ENCODE measurements at regions not wholly inside any gene's neighbourhood (a gene's known extent, or its start where the extent isn't known, plus 50 kb on each side); places are given as distances from the start of the nearest gene placed in this dataset.

GRCh38 chr2:103875131-103875530 is 978.8 kb upstream of the POU3F3 start:
- no peak for DNase-seq (ENCODE audit: low read depth)
- no peak overlapping the region for H3K4me3 ChIP-seq (ENCODE audit: low read length)
- no peaks in the 10 kb centered on the region for H3K27me3 ChIP-seq (replicated peaks; ENCODE audit: control insufficient read depth, insufficient read depth, low read length)
- no peak overlapping the region for H3K9ac ChIP-seq (ENCODE audit: low read length)
- H3K9me3 ChIP-seq (ENCODE audit: control insufficient read depth, low read length), result no peaks in the 10 kb centered on the region
- H3K4me1 ChIP-seq (ENCODE audit: control insufficient read depth, insufficient read depth, low read length), result no peaks in the 10 kb centered on the region
- no peaks in the 10 kb centered on the region for H3K36me3 ChIP-seq (ENCODE audit: control insufficient read depth, insufficient read depth, low read length, severe bottlenecking)

- H3K4me3 ChIP-seq (ENCODE audit: low read length), result no peak overlapping the region
- no peaks in the 10 kb centered on the region for H3K36me3 ChIP-seq (ENCODE audit: control insufficient read depth, insufficient read depth, low read length, severe bottlenecking)
- no peak overlapping the region for H3K9ac ChIP-seq (ENCODE audit: low read length)
- DNase-seq (ENCODE audit: low read depth), result no peak
- no peaks in the 10 kb centered on the region for H3K4me1 ChIP-seq (ENCODE audit: control insufficient read depth, insufficient read depth, low read length)
- no peaks in the 10 kb centered on the region for H3K27me3 ChIP-seq (replicated peaks; ENCODE audit: control insufficient read depth, insufficient read depth, low read length)
- no peaks in the 10 kb centered on the region for H3K9me3 ChIP-seq (ENCODE audit: control insufficient read depth, low read length)
These were observed 978.4 kb upstream of the POU3F3 start for GRCh38 chr2:103875531-103875930.

GRCh38 chr2:103876611-103877010 is 977.3 kb upstream of the POU3F3 start:
- Histone ChIP-seq H3K9ac (ENCODE audit: low read length) (no peak overlapping the region), H3K36me3 (ENCODE audit: control insufficient read depth, insufficient read depth, low read length, severe bottlenecking) (no peaks in the 10 kb centered on the region), H3K4me3 (ENCODE audit: low read length) (no peak overlapping the region), H3K27me3 (replicated peaks; ENCODE audit: control insufficient read depth, insufficient read depth, low read length) (no peaks in the 10 kb centered on the region), H3K4me1 (ENCODE audit: control insufficient read depth, insufficient read depth, low read length) (no peaks in the 10 kb centered on the region), H3K9me3 (ENCODE audit: control insufficient read depth, low read length) (no peaks in the 10 kb centered on the region)
- no peak for DNase-seq (ENCODE audit: low read depth)

- no peak overlapping the region for H3K4me3 ChIP-seq (ENCODE audit: low read length)
- no peaks in the 10 kb centered on the region for H3K4me1 ChIP-seq (ENCODE audit: control insufficient read depth, insufficient read depth, low read length)
- H3K9ac ChIP-seq (ENCODE audit: low read length), result no peak overlapping the region
- H3K27me3 ChIP-seq (replicated peaks; ENCODE audit: control insufficient read depth, insufficient read depth, low read length), result no peaks in the 10 kb centered on the region
- DNase-seq (ENCODE audit: low read depth), result no peak
- H3K36me3 ChIP-seq (ENCODE audit: control insufficient read depth, insufficient read depth, low read length, severe bottlenecking), result no peaks in the 10 kb centered on the region
- H3K9me3 ChIP-seq (ENCODE audit: control insufficient read depth, low read length), result no peaks in the 10 kb centered on the region
These were observed 974.8 kb upstream of the POU3F3 start for GRCh38 chr2:103879101-103879500.

- no peaks in the 10 kb centered on the region for H3K4me1 ChIP-seq (ENCODE audit: control insufficient read depth, insufficient read depth, low read length)
These were observed 973.7 kb upstream of the POU3F3 start for GRCh38 chr2:103880081-103880834.

GRCh38 chr2:103887625-103888024 is 966.3 kb upstream of the POU3F3 start:
- H3K4me3 ChIP-seq (ENCODE audit: low read length), result no peak overlapping the region
- DNase-seq (ENCODE audit: low read depth), result no peak
- no peaks in the 10 kb centered on the region for H3K4me1 ChIP-seq (ENCODE audit: control insufficient read depth, insufficient read depth, low read length)
- no peaks in the 10 kb centered on the region for H3K36me3 ChIP-seq (ENCODE audit: control insufficient read depth, insufficient read depth, low read length, severe bottlenecking)
- H3K9ac ChIP-seq (ENCODE audit: low read length), result no peak overlapping the region
- H3K27me3 ChIP-seq (replicated peaks; ENCODE audit: control insufficient read depth, insufficient read depth, low read length), result no peaks in the 10 kb centered on the region
- no peaks in the 10 kb centered on the region for H3K9me3 ChIP-seq (ENCODE audit: control insufficient read depth, low read length)

More at GRCh38 chr2:103880081-103880834, 973.7 kb upstream of the POU3F3 start:
- no peak overlapping the region for H3K9ac ChIP-seq (ENCODE audit: low read length)
- no peaks in the 10 kb centered on the region for H3K9me3 ChIP-seq (ENCODE audit: control insufficient read depth, low read length)
- no peak overlapping the region for H3K4me3 ChIP-seq (ENCODE audit: low read length)
- no peaks in the 10 kb centered on the region for H3K27me3 ChIP-seq (replicated peaks; ENCODE audit: control insufficient read depth, insufficient read depth, low read length)
- H3K36me3 ChIP-seq (ENCODE audit: control insufficient read depth, insufficient read depth, low read length, severe bottlenecking), result no peaks in the 10 kb centered on the region
- no peak for DNase-seq (ENCODE audit: low read depth)

GRCh38 chr2:103896182-103896581 is 957.7 kb upstream of the POU3F3 start:
- DNase-seq (ENCODE audit: low read depth), result no peak
- no peaks in the 10 kb centered on the region for H3K36me3 ChIP-seq (ENCODE audit: control insufficient read depth, insufficient read depth, low read length, severe bottlenecking)

GRCh38 chr2:103898561-103898960 is 955.4 kb upstream of the POU3F3 start:
- Histone ChIP-seq H3K9me3 (ENCODE audit: control insufficient read depth, low read length) (no peaks in the 10 kb centered on the region), H3K9ac (ENCODE audit: low read length) (no peak overlapping the region), H3K36me3 (ENCODE audit: control insufficient read depth, insufficient read depth, low read length, severe bottlenecking) (no peaks in the 10 kb centered on the region), H3K4me1 (ENCODE audit: control insufficient read depth, insufficient read depth, low read length) (no peaks in the 10 kb centered on the region), H3K27me3 (replicated peaks; ENCODE audit: control insufficient read depth, insufficient read depth, low read length) (no peaks in the 10 kb centered on the region), H3K4me3 (ENCODE audit: low read length) (no peak overlapping the region)
- DNase-seq (ENCODE audit: low read depth), result no peak

More at GRCh38 chr2:103896182-103896581, 957.7 kb upstream of the POU3F3 start:
- Histone ChIP-seq H3K4me1 (ENCODE audit: control insufficient read depth, insufficient read depth, low read length) (no peaks in the 10 kb centered on the region), H3K27me3 (replicated peaks; ENCODE audit: control insufficient read depth, insufficient read depth, low read length) (no peaks in the 10 kb centered on the region), H3K4me3 (ENCODE audit: low read length) (no peak overlapping the region), H3K9ac (ENCODE audit: low read length) (no peak overlapping the region), H3K9me3 (ENCODE audit: control insufficient read depth, low read length) (no peaks in the 10 kb centered on the region)

- Histone ChIP-seq H3K4me1 (ENCODE audit: control insufficient read depth, insufficient read depth, low read length) (no peaks in the 10 kb centered on the region), H3K4me3 (ENCODE audit: low read length) (no peak overlapping the region), H3K9me3 (ENCODE audit: control insufficient read depth, low read length) (no peaks in the 10 kb centered on the region), H3K27me3 (replicated peaks; ENCODE audit: control insufficient read depth, insufficient read depth, low read length) (no peaks in the 10 kb centered on the region), H3K9ac (ENCODE audit: low read length) (no peak overlapping the region), H3K36me3 (ENCODE audit: control insufficient read depth, insufficient read depth, low read length, severe bottlenecking) (no peaks in the 10 kb centered on the region)
- no peak for DNase-seq (ENCODE audit: low read depth)
These were observed 951.6 kb upstream of the POU3F3 start for GRCh38 chr2:103902347-103902746.

- H3K4me1 ChIP-seq (ENCODE audit: control insufficient read depth, insufficient read depth, low read length), result no peaks in the 10 kb centered on the region
- no peak overlapping the region for H3K9ac ChIP-seq (ENCODE audit: low read length)
- no peak overlapping the region for H3K4me3 ChIP-seq (ENCODE audit: low read length)
- H3K27me3 ChIP-seq (replicated peaks; ENCODE audit: control insufficient read depth, insufficient read depth, low read length), result no peaks in the 10 kb centered on the region
- no peaks in the 10 kb centered on the region for H3K9me3 ChIP-seq (ENCODE audit: control insufficient read depth, low read length)
- H3K36me3 ChIP-seq (ENCODE audit: control insufficient read depth, insufficient read depth, low read length, severe bottlenecking), result no peaks in the 10 kb centered on the region
- DNase-seq (ENCODE audit: low read depth), result no peak
These were observed 932.8 kb upstream of the POU3F3 start for GRCh38 chr2:103921161-103921560.

- Histone ChIP-seq H3K27me3 (replicated peaks; ENCODE audit: control insufficient read depth, insufficient read depth, low read length) (no peaks in the 10 kb centered on the region), H3K36me3 (ENCODE audit: control insufficient read depth, insufficient read depth, low read length, severe bottlenecking) (no peaks in the 10 kb centered on the region), H3K4me3 (ENCODE audit: low read length) (no peak overlapping the region), H3K4me1 (ENCODE audit: control insufficient read depth, insufficient read depth, low read length) (no peaks in the 10 kb centered on the region), H3K9ac (ENCODE audit: low read length) (no peak overlapping the region), H3K9me3 (ENCODE audit: control insufficient read depth, low read length) (peaks cover 21% of the 10 kb centered on the region)
- DNase-seq (ENCODE audit: low read depth), result no peak
These were observed 911.7 kb upstream of the POU3F3 start for GRCh38 chr2:103942199-103942598.

GRCh38 chr2:103945083-103945482 is 908.8 kb upstream of the POU3F3 start:
- peaks cover 17% of the 10 kb centered on the region for H3K9me3 ChIP-seq (ENCODE audit: control insufficient read depth, low read length)
- H3K4me1 ChIP-seq (ENCODE audit: control insufficient read depth, insufficient read depth, low read length), result no peaks in the 10 kb centered on the region
- H3K9ac ChIP-seq (ENCODE audit: low read length), result no peak overlapping the region
- no peak overlapping the region for H3K4me3 ChIP-seq (ENCODE audit: low read length)
- no peak for DNase-seq (ENCODE audit: low read depth)
- H3K27me3 ChIP-seq (replicated peaks; ENCODE audit: control insufficient read depth, insufficient read depth, low read length), result no peaks in the 10 kb centered on the region
- H3K36me3 ChIP-seq (ENCODE audit: control insufficient read depth, insufficient read depth, low read length, severe bottlenecking), result no peaks in the 10 kb centered on the region
